LNCaP clone FGC (cell line): ENCODE measurements at regions not wholly inside any gene's neighbourhood (a gene's known extent, or its start where the extent isn't known, plus 50 kb on each side); places are given as distances from the start of the nearest gene placed in this dataset.
A peak's percentile ranks its signal among the peaks of the same experiment; 100 is the strongest.

Experiments used
- DNase-seq: peaks from one replicate; pipeline ENCODE4 v3.0.0-alpha.2; 2011; ENCODE audit warnings: low read depth
- H3K4me3 ChIP-seq: 2 replicates; pipeline ENCODE4 v1.5.1; 2011; ENCODE audit warnings: mild to moderate bottlenecking, low read depth, low read length, control low read depth
- TF ChIP-seq, protein P1 (sequence below): IDR thresholded peaks from 2 replicates; pipeline ENCODE4 v1.5.1; 2012; ENCODE audit warnings: mild to moderate bottlenecking; ENCODE audit not compliant: control insufficient read depth, insufficient read depth; ENCODE audit errors: extremely low read depth

DNA sequence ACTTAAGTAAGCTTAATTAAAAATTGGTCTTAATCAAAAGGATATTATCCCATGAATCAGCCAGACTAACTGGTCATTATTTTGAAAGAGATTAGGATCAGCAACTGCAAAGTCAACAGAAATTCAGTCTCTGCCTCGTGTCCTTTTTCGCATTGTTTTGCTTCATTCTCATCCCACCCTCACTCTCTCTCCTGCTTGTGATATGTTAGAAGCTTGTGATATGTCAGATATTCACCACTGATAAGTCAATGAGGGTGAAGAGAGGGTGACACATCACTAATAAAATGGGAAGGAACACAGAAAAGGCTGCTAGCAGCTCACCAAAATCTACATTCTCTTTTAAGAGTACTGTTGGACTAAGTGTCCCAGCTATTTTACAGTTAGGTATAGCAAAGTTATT lies 146.1 kb downstream of the SUCNR1 start:
- DNase-seq = no peak
- TF ChIP-seq, protein P1, sequence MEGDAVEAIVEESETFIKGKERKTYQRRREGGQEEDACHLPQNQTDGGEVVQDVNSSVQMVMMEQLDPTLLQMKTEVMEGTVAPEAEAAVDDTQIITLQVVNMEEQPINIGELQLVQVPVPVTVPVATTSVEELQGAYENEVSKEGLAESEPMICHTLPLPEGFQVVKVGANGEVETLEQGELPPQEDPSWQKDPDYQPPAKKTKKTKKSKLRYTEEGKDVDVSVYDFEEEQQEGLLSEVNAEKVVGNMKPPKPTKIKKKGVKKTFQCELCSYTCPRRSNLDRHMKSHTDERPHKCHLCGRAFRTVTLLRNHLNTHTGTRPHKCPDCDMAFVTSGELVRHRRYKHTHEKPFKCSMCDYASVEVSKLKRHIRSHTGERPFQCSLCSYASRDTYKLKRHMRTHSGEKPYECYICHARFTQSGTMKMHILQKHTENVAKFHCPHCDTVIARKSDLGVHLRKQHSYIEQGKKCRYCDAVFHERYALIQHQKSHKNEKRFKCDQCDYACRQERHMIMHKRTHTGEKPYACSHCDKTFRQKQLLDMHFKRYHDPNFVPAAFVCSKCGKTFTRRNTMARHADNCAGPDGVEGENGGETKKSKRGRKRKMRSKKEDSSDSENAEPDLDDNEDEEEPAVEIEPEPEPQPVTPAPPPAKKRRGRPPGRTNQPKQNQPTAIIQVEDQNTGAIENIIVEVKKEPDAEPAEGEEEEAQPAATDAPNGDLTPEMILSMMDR = no peak
- no peak overlapping the region for H3K4me3 ChIP-seq

DNA sequence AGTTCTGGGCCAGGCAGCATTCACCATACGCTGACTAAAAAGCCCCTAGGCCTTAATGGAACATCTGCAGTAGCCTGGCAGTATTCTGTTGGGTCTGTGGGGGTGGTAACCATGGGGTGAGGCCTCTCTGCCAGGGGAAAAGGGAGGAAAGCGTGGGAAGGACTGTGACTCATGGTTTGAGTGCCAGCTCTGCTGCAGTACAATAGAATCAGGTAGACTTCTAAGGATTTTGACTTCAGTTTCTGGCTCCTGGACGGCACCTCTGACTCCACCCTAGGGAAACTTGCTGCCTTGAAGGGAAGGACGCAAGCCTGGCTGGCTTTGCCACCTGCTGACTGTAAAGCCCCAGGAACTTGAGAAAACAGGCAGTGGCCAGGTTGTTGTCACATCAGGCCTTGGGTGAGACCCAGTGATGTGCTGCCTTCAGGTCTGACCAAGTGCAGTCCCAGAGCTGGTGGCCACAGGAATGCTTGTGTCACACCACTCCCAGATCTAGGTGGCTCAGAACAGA lies 148.6 kb downstream of the SUCNR1 start:
- TF ChIP-seq, protein P1 = no peak
- H3K4me3 ChIP-seq = no peak overlapping the region
- no peak for DNase-seq

DNA sequence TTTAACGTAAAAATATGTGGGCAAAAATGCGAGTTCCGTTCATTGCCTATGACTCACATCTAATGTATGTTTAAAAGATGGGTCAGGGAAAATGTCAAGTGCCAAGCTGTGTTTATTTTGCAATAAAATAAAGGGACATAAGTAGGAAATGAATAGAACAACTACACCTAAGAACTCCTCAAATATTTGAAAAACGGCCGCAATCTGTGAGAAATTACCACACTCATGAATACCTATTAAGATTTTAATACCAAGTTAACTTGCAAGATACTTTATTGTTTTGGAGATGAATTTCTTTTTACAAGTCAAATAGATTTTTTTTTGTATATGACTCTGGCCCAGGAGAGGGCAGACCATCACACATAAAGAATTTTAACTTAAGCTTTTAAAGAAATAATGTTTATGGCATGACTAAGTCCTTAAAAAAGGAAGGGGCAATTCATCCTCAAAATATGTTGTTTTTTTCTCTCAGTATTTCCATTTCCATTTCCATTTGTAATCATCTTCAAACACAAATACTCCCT lies 152.7 kb downstream of the SUCNR1 start:
- TF ChIP-seq, protein P1 = no peak
- H3K4me3 ChIP-seq = no peak overlapping the region
- DNase-seq = peak; percentile 18

DNA sequence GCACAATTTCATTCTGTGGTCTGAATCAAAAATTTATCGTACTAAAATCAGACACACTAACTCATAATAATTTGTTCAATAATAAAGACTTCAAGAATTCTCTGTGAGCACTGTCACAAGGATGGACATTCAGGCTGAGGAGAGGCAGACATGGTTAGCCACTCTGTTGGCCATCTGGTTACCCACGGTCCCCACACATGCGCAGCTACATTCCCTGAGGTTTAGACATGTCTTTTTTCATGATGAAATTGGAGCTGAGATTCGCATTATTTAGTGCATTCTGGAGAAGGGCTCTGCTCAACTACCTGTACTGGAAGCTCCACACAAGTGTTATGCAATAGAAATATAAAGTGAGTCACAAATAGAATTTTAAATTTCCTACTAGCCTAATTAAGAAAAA lies 156.9 kb downstream of the SUCNR1 start:
- no peak overlapping the region for H3K4me3 ChIP-seq
- no peak for DNase-seq
- TF ChIP-seq, protein P1 = no peak

DNA sequence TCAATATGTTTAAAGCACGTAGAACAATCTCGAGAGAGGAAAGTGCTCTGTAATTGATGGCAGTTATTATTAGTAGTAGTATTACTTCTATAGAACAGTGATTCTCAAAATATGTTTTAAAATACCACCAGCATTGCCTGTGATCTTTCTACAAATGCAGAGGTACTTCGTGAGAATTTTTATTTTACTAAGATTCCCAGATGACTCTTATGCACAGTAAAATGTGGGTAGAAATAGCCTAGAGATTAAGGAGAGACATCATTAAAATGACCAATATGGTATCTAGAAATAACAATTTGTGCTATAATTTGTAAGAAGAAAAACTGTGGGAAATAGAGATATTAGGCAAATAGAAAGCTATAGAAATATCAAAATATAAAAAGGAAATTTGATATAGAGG lies 157.9 kb downstream of the SUCNR1 start:
- no peak overlapping the region for H3K4me3 ChIP-seq
- DNase-seq = no peak
- TF ChIP-seq, protein P1 = no peak

DNA sequence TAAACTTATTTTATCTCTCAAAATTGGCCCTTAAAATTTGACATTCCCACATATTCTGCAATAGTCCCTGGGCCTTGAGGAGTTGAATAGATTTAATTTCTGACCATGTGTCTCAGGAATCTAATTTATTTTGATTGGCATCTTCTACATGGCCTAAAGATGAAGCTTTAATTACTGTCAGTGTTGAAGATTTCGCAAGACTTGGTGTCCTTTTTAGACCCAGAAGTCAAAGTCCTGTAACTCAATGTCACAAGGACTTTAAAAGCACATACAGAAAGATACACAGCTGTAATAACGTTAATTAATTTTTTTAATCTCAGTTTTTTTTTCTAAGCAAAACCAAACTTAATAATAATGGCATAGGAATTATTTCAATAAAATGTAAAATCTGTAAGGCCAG lies 163.9 kb downstream of the SUCNR1 start:
- TF ChIP-seq, protein P1 = no peak
- H3K4me3 ChIP-seq = no peak overlapping the region
- no peak for DNase-seq

DNA sequence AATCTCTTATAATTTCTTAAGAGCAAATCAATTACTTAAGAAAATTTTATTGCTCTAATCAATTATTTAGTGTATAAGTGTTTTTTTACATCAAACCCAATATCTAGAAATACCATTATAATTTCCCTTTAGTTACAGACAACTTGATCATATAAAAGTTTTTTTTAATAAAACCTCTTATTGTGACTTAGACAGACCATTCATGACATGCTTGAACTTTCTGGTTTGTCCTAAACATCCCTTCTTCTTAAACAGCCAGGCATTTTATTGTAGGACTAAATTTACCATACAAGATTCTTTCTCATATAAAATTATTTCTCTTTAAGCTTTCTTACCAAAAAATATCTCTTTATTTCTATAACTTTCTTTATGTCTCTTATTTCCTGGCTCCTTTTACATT lies 164.5 kb downstream of the SUCNR1 start:
- TF ChIP-seq, protein P1 = no peak
- H3K4me3 ChIP-seq = no peak overlapping the region
- no peak for DNase-seq
